ENCODE measurements at regions not wholly inside any gene's neighbourhood (a gene's known extent, or its start where the extent isn't known, plus 50 kb on each side); places are given as distances from the start of the nearest gene placed in this dataset.
"Not testable (repeated sequence)": the region's sequence is repeated elsewhere in the genome, so short reads cannot be mapped to it uniquely, and the experiment has no call there.

- no peak overlapping the region for H3K4me3 ChIP-seq
- TF ChIP-seq CTCF (IDR thresholded peaks at IDR 0.05): no peak
- no peak for TF ChIP-seq EP300 (IDR thresholded peaks at IDR 0.05)
- TF ChIP-seq POLR2A (IDR thresholded peaks at IDR 0.05): no peak
- no peaks in the 10 kb centered on the region for H3K4me1 ChIP-seq
- no peaks in the 10 kb centered on the region for H3K9me3 ChIP-seq
- no peaks in the 10 kb centered on the region for H3K36me3 ChIP-seq
- peaks cover 0 to 23% of the 10 kb centered on the region in 2 donors for H3K27me3 ChIP-seq
- DNase-seq (ENCODE audit: low spot score in 2 of 2): no peak
- H3K27ac ChIP-seq: no peak overlapping the region
- 53 to 64% methylated on average over 6 of the region's 6 CpGs for WGBS, 2 donors
Observed at GRCh38 chr1:204792354-204792692, 78.3 kb upstream of the NFASC start.

GRCh38 chr1:204793259-204793914, 77.3 kb upstream of the NFASC start:
- Histone ChIP-seq H3K36me3 (no peaks in the 10 kb centered on the region), H3K4me3 (no peak overlapping the region), H3K27ac (no peak overlapping the region), H3K4me1 (no peaks in the 10 kb centered on the region), H3K9me3 (no peaks in the 10 kb centered on the region), H3K27me3 (peaks cover 0 to 14% of the 10 kb centered on the region in 2 donors)
- no peak for DNase-seq (ENCODE audit: low spot score in 2 of 2)
- TF ChIP-seq POLR2A (IDR thresholded peaks at IDR 0.05): no peak
- TF ChIP-seq EP300 (IDR thresholded peaks at IDR 0.05): no peak
- 73 to 82% methylated on average over 7 of the region's 7 CpGs for WGBS, 2 donors

- not testable (repeated sequence) for H3K4me1 ChIP-seq; H3K27ac ChIP-seq; H3K27me3 ChIP-seq; H3K9me3 ChIP-seq; H3K4me3 ChIP-seq; H3K36me3 ChIP-seq; DNase-seq (ENCODE audit: low spot score in 2 of 2)
- 86 to 89% methylated on average over 2 of the region's 2 CpGs for WGBS, 2 donors
Observed at GRCh38 chr1:204796886-204797285, 73.8 kb upstream of the NFASC start.

- H3K4me3 ChIP-seq: no peak overlapping the region
- TF ChIP-seq POLR2A (IDR thresholded peaks at IDR 0.05) (no peak), CTCF (IDR thresholded peaks at IDR 0.05) (no peak), EP300 (IDR thresholded peaks at IDR 0.05) (no peak)
- no peak overlapping the region for H3K27ac ChIP-seq
- no peaks in the 10 kb centered on the region for H3K36me3 ChIP-seq
- H3K4me1 ChIP-seq: no peaks in the 10 kb centered on the region
- peaks cover 0 to 6% of the 10 kb centered on the region in 2 donors for H3K27me3 ChIP-seq
- WGBS, 2 donors: 71 to 79% methylated on average over 2 of the region's 2 CpGs
- DNase-seq (ENCODE audit: low spot score in 2 of 2): no peak
- no peaks in the 10 kb centered on the region for H3K9me3 ChIP-seq
Observed at GRCh38 chr1:204797401-204797800, 73.3 kb upstream of the NFASC start.

GRCh38 chr1:204799630-204800029, 71.0 kb upstream of the NFASC start:
- no peak for TF ChIP-seq POLR2A (IDR thresholded peaks at IDR 0.05)
- no peaks in the 10 kb centered on the region for H3K4me1 ChIP-seq
- WGBS, 2 donors: 51 to 68% methylated on average over 2 of the region's 2 CpGs

GRCh38 chr1:204801211-204801610, 69.5 kb upstream of the NFASC start:
- Histone ChIP-seq H3K27me3 (no peaks in the 10 kb centered on the region), H3K9me3 (no peaks in the 10 kb centered on the region), H3K27ac (no peak overlapping the region), H3K4me1 (no peaks in the 10 kb centered on the region), H3K36me3 (no peaks in the 10 kb centered on the region), H3K4me3 (no peak overlapping the region)
- WGBS, 2 donors: 30 to 72% methylated on average over 1 of the region's 1 CpG
- no peak for TF ChIP-seq EP300 (IDR thresholded peaks at IDR 0.05)
- no peak for TF ChIP-seq POLR2A (IDR thresholded peaks at IDR 0.05)
- TF ChIP-seq CTCF (IDR thresholded peaks at IDR 0.05): no peak
- no peak for DNase-seq (ENCODE audit: low spot score in 2 of 2)

More at GRCh38 chr1:204799630-204800029, 71.0 kb upstream of the NFASC start:
- Histone ChIP-seq H3K36me3 (no peaks in the 10 kb centered on the region), H3K27me3 (no peaks in the 10 kb centered on the region), H3K27ac (no peak overlapping the region), H3K4me3 (no peak overlapping the region), H3K9me3 (no peaks in the 10 kb centered on the region)
- no peak for DNase-seq (ENCODE audit: low spot score in 2 of 2)

Measured in tibial nerve (tissue), 4 donors.